GM23248 (cell line): ENCODE measurements at regions not wholly inside any gene's neighbourhood (a gene's known extent, or its start where the extent isn't known, plus 50 kb on each side); places are given as distances from the start of the nearest gene placed in this dataset.

Experiments used
- DNase-seq: peaks from one replicate; pipeline ENCODE4 v3.0.0-alpha.2; 2015
- H2AFZ ChIP-seq: fragments of 200-600 bp; sonication (generic); 2 replicates; pipeline ENCODE4 v1.6.1; 2016; ENCODE audit warnings: antibody characterized with exemption
- H3F3A ChIP-seq: fragments of 200-600 bp; sonication (generic); 2 replicates; pipeline ENCODE4 v1.6.1; 2016; ENCODE audit warnings: mild to moderate bottlenecking, antibody characterized with exemption, mixed run types; ENCODE audit not compliant: insufficient read depth
- H3K27ac ChIP-seq: fragments of 200-600 bp; sonication (generic); 2 replicates; pipeline ENCODE4 v1.5.1; 2016; ENCODE audit warnings: mild to moderate bottlenecking
- H3K27me3 ChIP-seq: fragments of 200-600 bp; sonication (generic); replicated peaks from 2 replicates; pipeline ENCODE4 v1.6.1; 2016; ENCODE audit warnings: mild to moderate bottlenecking; ENCODE audit not compliant: insufficient read depth
- H3K36me3 ChIP-seq: fragments of 200-600 bp; sonication (generic); 2 replicates; pipeline ENCODE4 v1.6.1; 2016; ENCODE audit warnings: low read depth, mild to moderate bottlenecking
- H3K4me1 ChIP-seq: fragments of 200-600 bp; sonication (generic); 2 replicates; pipeline ENCODE4 v1.6.1; 2016; ENCODE audit warnings: mild to moderate bottlenecking; ENCODE audit not compliant: insufficient read depth
- H3K4me2 ChIP-seq: fragments of 200-600 bp; sonication (generic); one replicate; pipeline ENCODE4 v1.6.1; 2016; ENCODE audit warnings: mild to moderate bottlenecking; ENCODE audit not compliant: unreplicated experiment
- H3K4me3 ChIP-seq: fragments of 200-600 bp; sonication (generic); 2 replicates; pipeline ENCODE4 v1.5.1; 2016; ENCODE audit warnings: mild to moderate bottlenecking
- H3K79me2 ChIP-seq: fragments of 200-600 bp; sonication (generic); 2 replicates; pipeline ENCODE4 v1.6.1; 2016; ENCODE audit warnings: mild to moderate bottlenecking; ENCODE audit not compliant: insufficient read depth
- H3K9ac ChIP-seq: fragments of 200-600 bp; sonication (generic); 2 replicates; pipeline ENCODE4 v1.6.1; 2016; ENCODE audit warnings: mild to moderate bottlenecking
- H3K9me2 ChIP-seq: fragments of 200-600 bp; sonication (generic); 2 replicates; pipeline ENCODE4 v1.6.1; 2016; ENCODE audit warnings: mixed run types, mild to moderate bottlenecking, moderate library complexity; ENCODE audit not compliant: insufficient read depth
- H3K9me3 ChIP-seq: fragments of 200-600 bp; sonication (generic); one replicate; pipeline ENCODE4 v1.6.1; 2017; ENCODE audit warnings: low read depth
- H4K20me1 ChIP-seq: fragments of 200-600 bp; sonication (generic); 2 replicates; pipeline ENCODE4 v1.6.0; 2016; ENCODE audit not compliant: insufficient read depth
- EZH2 ChIP-seq: fragments of 200-600 bp; sonication (generic); IDR thresholded peaks from 2 replicates; pipeline ENCODE4 v1.6.1; 2018; ENCODE audit warnings: antibody characterized with exemption, mild to moderate bottlenecking; ENCODE audit not compliant: insufficient read depth, poor library complexity, severe bottlenecking
- EZH2phosphoT487 ChIP-seq: fragments of 200-600 bp; sonication (generic); IDR thresholded peaks from 2 replicates; pipeline ENCODE4 v1.6.1; 2018; ENCODE audit warnings: antibody characterized with exemption, moderate library complexity, mild to moderate bottlenecking, low read depth; ENCODE audit not compliant: insufficient read depth
- WGBS, 2 experiments: methylation state at CpG; one replicate each; pipeline ENCODE4 v1.1.6; 2015 to 2017; ENCODE audit warnings: low lambda C conversion rate in 2 of 2, low coverage in 1 of 2; ENCODE audit errors: missing lambda C conversion rate in 2 of 2; 5-methylcytosine and 5-hydroxymethylcytosine counted together
- in situ Hi-C: fragments of 300-500 bp; cut with MboI; formaldehyde crosslinking; loops from 2 replicates; pipeline ENCODE4 v1.15.0; 2020

DNA sequence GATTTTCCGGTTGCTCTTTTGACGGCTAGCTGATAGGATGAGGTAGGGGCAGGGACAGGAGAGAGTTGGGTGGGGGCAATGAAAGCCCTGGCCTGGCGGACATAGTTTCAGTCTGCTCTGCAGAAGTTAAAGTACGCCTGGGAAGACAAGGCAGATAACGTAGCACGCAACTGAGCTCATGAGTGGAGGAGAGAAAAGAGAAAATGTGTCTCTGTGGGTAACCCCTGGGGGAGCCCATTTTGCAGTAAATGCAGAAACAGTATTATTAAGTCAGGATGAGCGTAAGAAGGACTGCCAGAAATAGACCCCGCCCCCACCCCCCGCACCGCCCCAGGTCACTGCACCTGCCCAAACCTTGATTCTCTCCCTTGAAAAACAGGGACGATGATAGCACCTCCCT, 51.7 kb upstream of the TARBP1 start:
- 89 to 91% methylated on average over 9 to 11 of the region's 11 CpGs for WGBS, 2 experiments
- Histone ChIP-seq H3K4me1 (peaks cover 50% of the 10 kb centered on the region), H3K4me2 (no peak overlapping the region), H3K27me3 (no peaks in the 10 kb centered on the region), H3F3A (peaks cover 40% of the 10 kb centered on the region), H3K79me2 (no peaks in the 10 kb centered on the region), H3K9me3 (no peaks in the 10 kb centered on the region), H3K27ac (peak overlapping the region; percentile 100), H3K36me3 (no peaks in the 10 kb centered on the region), H3K4me3 (no peak overlapping the region), H3K9me2 (no peaks in the 10 kb centered on the region), H3K9ac (peak overlapping the region; percentile 95), H2AFZ (no peak overlapping the region), H4K20me1 (no peaks in the 10 kb centered on the region)
- in situ Hi-C loops: no loop called here
- DNase-seq: no peak
- TF ChIP-seq EZH2 (no peak), EZH2phosphoT487 (no peak)

DNA sequence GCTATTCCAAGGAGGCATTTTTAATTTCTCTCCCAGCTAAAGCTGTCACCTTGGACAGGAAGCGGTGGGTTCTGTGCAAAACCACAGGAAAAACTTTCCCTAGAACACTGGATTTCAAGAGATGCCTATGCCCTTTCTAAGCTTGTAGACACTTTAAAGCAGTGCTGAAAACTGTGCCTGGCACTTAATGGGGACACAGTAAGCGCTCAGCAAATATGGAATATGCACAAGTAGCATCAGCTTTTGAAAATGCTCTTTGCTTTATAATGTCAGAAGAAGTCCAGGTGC, 50.9 kb upstream of the TARBP1 start:
- Histone ChIP-seq H3K4me1 (peaks cover 43% of the 10 kb centered on the region), H3K36me3 (no peaks in the 10 kb centered on the region), H3K9ac (no peak overlapping the region), H3K4me3 (no peak overlapping the region), H2AFZ (no peak overlapping the region), H3F3A (peaks cover 32% of the 10 kb centered on the region), H3K9me2 (no peaks in the 10 kb centered on the region), H4K20me1 (no peaks in the 10 kb centered on the region), H3K79me2 (no peaks in the 10 kb centered on the region), H3K9me3 (no peaks in the 10 kb centered on the region), H3K4me2 (no peak overlapping the region), H3K27me3 (no peaks in the 10 kb centered on the region), H3K27ac (no peak overlapping the region)
- in situ Hi-C loops: no loop called here
- peak; percentile 14 for DNase-seq
- 93 to 97% methylated on average over 2 of the region's 2 CpGs for WGBS, 2 experiments
- TF ChIP-seq EZH2 (no peak), EZH2phosphoT487 (no peak)

DNA sequence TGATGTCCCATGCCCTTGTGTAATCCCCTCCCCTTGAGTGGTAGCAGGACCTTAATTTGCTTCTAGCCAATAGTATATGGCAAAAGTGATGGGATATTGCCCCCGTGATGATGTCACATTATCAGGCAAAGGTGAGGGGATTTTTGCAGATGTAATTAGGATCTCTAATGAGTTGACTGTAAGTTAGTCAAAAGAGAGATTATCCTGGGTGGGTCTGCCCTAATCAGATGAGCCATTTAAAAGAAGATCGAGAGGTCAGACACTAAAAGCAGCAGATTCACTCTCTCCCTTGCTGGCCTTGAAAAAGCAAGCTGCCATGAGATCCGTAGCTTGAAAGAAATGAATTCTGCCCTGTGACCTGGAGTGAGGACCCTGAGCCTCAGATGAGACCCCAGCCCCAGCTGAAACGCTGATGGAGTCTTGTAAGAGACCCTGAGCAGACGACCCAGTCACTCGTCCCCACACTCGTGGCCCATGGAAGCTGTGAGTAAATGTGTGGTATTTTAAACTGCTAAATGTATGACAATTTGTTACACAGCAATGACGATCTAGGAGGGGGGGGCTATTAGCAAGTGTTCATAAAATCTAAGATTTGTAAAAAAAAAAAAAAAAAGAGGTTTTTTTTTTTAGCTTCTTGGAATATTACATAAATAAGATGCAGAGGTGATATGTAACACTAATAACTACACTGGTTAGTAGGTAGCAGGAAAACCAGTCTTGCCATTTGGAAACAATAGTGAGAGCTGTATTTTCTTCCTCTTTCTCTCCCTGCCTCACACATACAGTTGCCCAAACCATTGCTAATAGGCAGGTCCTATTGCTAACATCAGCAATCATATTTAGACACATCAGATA, 50.3 kb upstream of the TARBP1 start:
- no peaks in the 10 kb centered on the region for H3K9me3 ChIP-seq
- no peaks in the 10 kb centered on the region for H3K79me2 ChIP-seq
- no peaks in the 10 kb centered on the region for H4K20me1 ChIP-seq
- H2AFZ ChIP-seq: no peak overlapping the region
- WGBS, 2 experiments: 87% methylated on average over 8 of the region's 8 CpGs
- no peak for DNase-seq
- peaks cover 39% of the 10 kb centered on the region for H3K4me1 ChIP-seq
- in situ Hi-C loops: no loop called here
- H3K9ac ChIP-seq: no peak overlapping the region
- peaks cover 27% of the 10 kb centered on the region for H3F3A ChIP-seq
- no peaks in the 10 kb centered on the region for H3K36me3 ChIP-seq
- H3K4me2 ChIP-seq: no peak overlapping the region
- no peak overlapping the region for H3K4me3 ChIP-seq
- no peak for TF ChIP-seq EZH2
- no peak for TF ChIP-seq EZH2phosphoT487
- H3K27ac ChIP-seq: no peak overlapping the region
- no peaks in the 10 kb centered on the region for H3K27me3 ChIP-seq
- H3K9me2 ChIP-seq: no peaks in the 10 kb centered on the region
